H1 (cell line): ENCODE measurements at regions not wholly inside any gene's neighbourhood (a gene's known extent, or its start where the extent isn't known, plus 50 kb on each side); places are given as distances from the start of the nearest gene placed in this dataset.

Experiments
- CTCF ChIA-PET: fragments of 300-600 bp; sonication (Branson Sonifier 250); formaldehyde crosslinking; loops from one replicate; lab custom pipeline; 2021; ENCODE audit not compliant: partially characterized antibody; lab: Charles Lee
- POLR2A ChIA-PET: fragments of 300-600 bp; sonication (Branson Sonifier 250); formaldehyde crosslinking; loops from one replicate; lab custom pipeline; 2021; ENCODE audit warnings: inconsistent platforms; ENCODE audit not compliant: partially characterized antibody; lab: Charles Lee
- DNase-seq, 2 experiments: peaks; one replicate each; pipeline versions ENCODE4 v3.0.0 to v3.0.0-alpha.2; 2010 to 2022; ENCODE audit warnings: low spot score in 2 of 2, low read depth in 1 of 2, mixed read lengths in 1 of 2
- FAIRE-seq: peaks from 2 replicates; lab custom pipeline; 2011; peaks lifted over from hg19 to GRCh38; lab: Jason Lieb, UNC
- H2AFZ ChIP-seq: 2 replicates; pipeline ENCODE4 v1.8.1; 2012; ENCODE audit warnings: low read length, inconsistent platforms
- H2AK5ac ChIP-seq: 2 replicates; pipeline ENCODE4 v1.6.1; 2013; ENCODE audit warnings: low read depth, low read length
- H2BK120ac ChIP-seq: replicated peaks from 2 replicates; pipeline ENCODE3; 2013; ENCODE audit warnings: low read depth, low read length, inconsistent platforms
- H2BK12ac ChIP-seq: 2 replicates; pipeline ENCODE4 v1.6.1; 2013; ENCODE audit warnings: low read depth, low read length
- H2BK15ac ChIP-seq: 2 replicates; pipeline ENCODE4 v1.6.1; 2013; ENCODE audit warnings: low read length
- H2BK20ac ChIP-seq: 2 replicates; pipeline ENCODE4 v1.6.1; 2013; ENCODE audit warnings: low read length
- H2BK5ac ChIP-seq: 2 replicates; pipeline ENCODE4 v1.6.1; 2013; ENCODE audit warnings: low read depth, low read length
- H3K14ac ChIP-seq: 2 replicates; pipeline ENCODE4 v1.6.1; 2013; ENCODE audit warnings: inconsistent platforms; ENCODE audit not compliant: insufficient read length
- H3K18ac ChIP-seq: 2 replicates; pipeline ENCODE4 v1.6.1; 2013; ENCODE audit warnings: low read length; ENCODE audit errors: extremely low read depth
- H3K23ac ChIP-seq: 2 replicates; pipeline ENCODE4 v1.6.1; 2013; ENCODE audit warnings: inconsistent platforms; ENCODE audit not compliant: insufficient read length
- H3K23me2 ChIP-seq: 2 replicates; pipeline ENCODE4 v1.6.1; 2013; ENCODE audit warnings: low read depth, low read length
- H3K27ac ChIP-seq: 2 replicates; pipeline ENCODE4 v1.6.1; 2011; ENCODE audit warnings: low read depth, low read length, inconsistent platforms
- H3K27me3 ChIP-seq, 4 experiments: replicated peaks in 1 of 4; 1 replicate in 1 of 4; 2 replicates in 3 of 4; pipeline versions ENCODE4 v1.6.1 to v1.8.1; 2011 to 2013; ENCODE audit warnings: low read length in 3 of 4, mild to moderate bottlenecking in 3 of 4, inconsistent platforms in 2 of 4, mixed read lengths in 2 of 4, moderate library complexity in 1 of 4; ENCODE audit not compliant: control insufficient read depth in 3 of 4, insufficient read depth in 3 of 4; ENCODE audit errors: extremely low read depth in 1 of 4
- H3K36me3 ChIP-seq, 4 experiments: 2 replicates each; pipeline versions ENCODE4 v1.6.1 to v1.8.1; 2011 to 2013; ENCODE audit warnings: mild to moderate bottlenecking in 4 of 4, low read length in 3 of 4, moderate library complexity in 2 of 4, control low read depth in 1 of 4, inconsistent platforms in 1 of 4; ENCODE audit not compliant: insufficient read depth in 4 of 4, control insufficient read depth in 2 of 4
- H3K4ac ChIP-seq: replicated peaks from 2 replicates; pipeline ENCODE3; 2013; ENCODE audit warnings: low read length, low read depth, mixed read lengths, inconsistent platforms; ENCODE audit not compliant: insufficient read length
- H3K4me1 ChIP-seq, 4 experiments: replicated peaks in 1 of 4; 1 replicate in 1 of 4; 2 replicates in 3 of 4; pipeline versions ENCODE4 v1.6.1 to v1.8.1; 2011 to 2013; ENCODE audit warnings: low read length in 3 of 4, inconsistent platforms in 2 of 4, mixed read lengths in 1 of 4; ENCODE audit not compliant: insufficient read depth in 4 of 4, control insufficient read depth in 3 of 4
- H3K4me2 ChIP-seq, 2 experiments: 2 replicates each; pipeline versions ENCODE4 v1.6.1 to v1.8.1; 2011 to 2013; ENCODE audit warnings: low read depth in 2 of 2, low read length in 2 of 2, control low read depth in 1 of 2, inconsistent platforms in 1 of 2, mild to moderate bottlenecking in 1 of 2; ENCODE audit not compliant: insufficient read depth in 1 of 2
- H3K4me3 ChIP-seq, 4 experiments: fragments of 200-600, 300-600 bp in 1 of 4; sonication (generic), shearing (Covaris generic), sonication (Bioruptor Twin) in 1 of 4; 2 replicates each; pipeline versions ENCODE4 v1.5.1 to v1.8.1; 2011 to 2016; ENCODE audit warnings: low read length in 4 of 4, low read depth in 3 of 4, control low read depth in 2 of 4, inconsistent platforms in 2 of 4, mild to moderate bottlenecking in 2 of 4, mixed read lengths in 1 of 4, moderate library complexity in 1 of 4; ENCODE audit not compliant: insufficient read depth in 2 of 4; ENCODE audit errors: extremely low read depth in 1 of 4
- H3K56ac ChIP-seq: replicated peaks from 2 replicates; pipeline ENCODE3; 2013; ENCODE audit warnings: low read depth, mild to moderate bottlenecking, mixed read lengths, low read length, inconsistent platforms; ENCODE audit not compliant: insufficient read length
- H3K79me1 ChIP-seq: 2 replicates; pipeline ENCODE4 v1.6.1; 2013; ENCODE audit warnings: low read depth, low read length, control low read depth
- H3K79me2 ChIP-seq, 2 experiments: 2 replicates each; pipeline versions ENCODE4 v1.6.1 to v1.8.1; 2012 to 2013; ENCODE audit warnings: low read length in 2 of 2, mild to moderate bottlenecking in 2 of 2, inconsistent platforms in 1 of 2; ENCODE audit not compliant: insufficient read depth in 2 of 2, control insufficient read depth in 1 of 2
- H3K9ac ChIP-seq, 4 experiments: replicated peaks in 1 of 4; 1 replicate in 1 of 4; 2 replicates in 3 of 4; pipeline versions ENCODE4 v1.6.1 to v1.8.1; 2011 to 2013; ENCODE audit warnings: low read depth in 3 of 4, low read length in 3 of 4, control low read depth in 2 of 4, mild to moderate bottlenecking in 2 of 4, moderate library complexity in 2 of 4, inconsistent platforms in 1 of 4; ENCODE audit errors: extremely low read depth in 1 of 4
- H3K9me3 ChIP-seq, 2 experiments: 2 replicates each; pipeline versions ENCODE4 v1.6.1 to v1.8.1; 2012 to 2013; ENCODE audit warnings: mild to moderate bottlenecking in 2 of 2, moderate library complexity in 2 of 2, control low read depth in 1 of 2, inconsistent platforms in 1 of 2, low read depth in 1 of 2, low read length in 1 of 2, mixed read lengths in 1 of 2; ENCODE audit not compliant: insufficient read depth in 2 of 2
- H4K20me1 ChIP-seq, 2 experiments: replicated peaks in 1 of 2; 2 replicates each; pipeline versions ENCODE3 to v1.8.1; 2011 to 2013; ENCODE audit warnings: inconsistent platforms in 2 of 2, low read length in 2 of 2, mild to moderate bottlenecking in 1 of 2; ENCODE audit not compliant: insufficient read depth in 2 of 2, control insufficient read depth in 1 of 2
- H4K5ac ChIP-seq: 2 replicates; pipeline ENCODE4 v1.6.1; 2013; ENCODE audit warnings: low read length, low read depth, mixed read lengths, inconsistent platforms; ENCODE audit not compliant: insufficient read length
- H4K8ac ChIP-seq: 2 replicates; pipeline ENCODE4 v1.8.0; 2013; ENCODE audit warnings: mild to moderate bottlenecking, moderate library complexity, low read length, inconsistent platforms; ENCODE audit not compliant: insufficient read depth; ENCODE audit errors: extremely low read depth
- H4K91ac ChIP-seq: replicated peaks from 2 replicates; pipeline ENCODE3; 2013; ENCODE audit warnings: low read length, mixed read lengths, inconsistent platforms; ENCODE audit not compliant: insufficient read length
- ASH2L ChIP-seq: fragments of 200-600, 300-600 bp; sonication (generic); IDR thresholded peaks from one replicate; pipeline ENCODE4 v1.7.1; 2017; ENCODE audit warnings: low read length
- E2F6 ChIP-seq: IDR thresholded peaks from 2 replicates; pipeline ENCODE4 v1.6.1; 2012; ENCODE audit warnings: inconsistent platforms
- EP300 ChIP-seq, 2 experiments: IDR thresholded peaks; 1 replicate in 1 of 2; 2 replicates in 1 of 2; pipeline ENCODE4 v1.6.1; 2011 to 2012; ENCODE audit warnings: low read depth in 2 of 2, low read length in 2 of 2, mild to moderate bottlenecking in 2 of 2, borderline replicate concordance in 1 of 2, inconsistent platforms in 1 of 2, moderate library complexity in 1 of 2
- EZH2 ChIP-seq: fragments of 200-600 bp; sonication (generic); IDR thresholded peaks from 2 replicates; pipeline ENCODE4 v1.7.1; 2012; ENCODE audit warnings: low read depth, mild to moderate bottlenecking, moderate library complexity, low read length, inconsistent platforms; ENCODE audit not compliant: severe bottlenecking
- GABPA ChIP-seq: IDR thresholded peaks from 2 replicates; pipeline ENCODE4 v1.6.1; 2011; ENCODE audit warnings: mild to moderate bottlenecking, low read length, moderate library complexity, borderline replicate concordance; ENCODE audit not compliant: insufficient read depth
- KDM4A ChIP-seq: IDR thresholded peaks from one replicate; pipeline ENCODE4 v1.7.1; 2012; ENCODE audit warnings: low read depth, mild to moderate bottlenecking, moderate library complexity, low read length, inconsistent platforms; ENCODE audit not compliant: severe bottlenecking
- KDM5A ChIP-seq: fragments of 200-600 bp; IDR thresholded peaks from 2 replicates; pipeline ENCODE4 v1.7.1; 2012; ENCODE audit warnings: mild to moderate bottlenecking, low read length, inconsistent platforms, mixed read lengths
- RXRA ChIP-seq: IDR thresholded peaks from 2 replicates; pipeline ENCODE4 v1.6.1; 2011; ENCODE audit warnings: low read depth, mild to moderate bottlenecking, low read length, moderate library complexity; ENCODE audit not compliant: insufficient read depth
- SAP30 ChIP-seq: fragments of 300-600 bp; sonication (generic); IDR thresholded peaks from 2 replicates; pipeline ENCODE4 v1.7.1; 2012; ENCODE audit warnings: low read length, moderate library complexity, mild to moderate bottlenecking, inconsistent platforms; ENCODE audit not compliant: insufficient read depth, insufficient replicate concordance
- TBP ChIP-seq: IDR thresholded peaks from 2 replicates; pipeline ENCODE4 v1.6.1; 2011; ENCODE audit warnings: low read depth, low read length, improper control_type of control experiment
- WGBS, 2 experiments: shearing (Covaris generic) in 1 of 2; methylation state at CpG; one replicate each; pipeline versions ENCODE4 v1.1.6 to v1.1.7; 2013 to 2015; ENCODE audit warnings: low lambda C conversion rate in 2 of 2, mixed read lengths in 2 of 2, inconsistent platforms in 1 of 2, low coverage in 1 of 2, missing lambda C conversion rate in 1 of 2; ENCODE audit not compliant: insufficient replicate concordance in 2 of 2, insufficient coverage in 1 of 2, insufficient read length in 1 of 2; ENCODE audit errors: extremely low coverage in 1 of 2, missing lambda C conversion rate in 1 of 2; 5-methylcytosine and 5-hydroxymethylcytosine counted together

- no peaks in the 10 kb centered on the region for H3K27me3 ChIP-seq
- no peaks in the 10 kb centered on the region for H3K79me2 ChIP-seq
- H3K4me1 ChIP-seq: no peaks in the 10 kb centered on the region
- no peak overlapping the region; the same call in 1 of the 2 replicates for H4K8ac ChIP-seq
- H2BK20ac ChIP-seq: no peak overlapping the region
- H2BK120ac ChIP-seq: no peak overlapping the region
- no peak overlapping the region for H3K4ac ChIP-seq
- H4K91ac ChIP-seq: no peak overlapping the region
- H3K56ac ChIP-seq: no peak overlapping the region
- H2AK5ac ChIP-seq: no peak overlapping the region
- POLR2A ChIA-PET: no interaction called here
- no peaks in the 10 kb centered on the region for H4K20me1 ChIP-seq
- H3K4me3 ChIP-seq: no peak overlapping the region
- WGBS, 2 experiments: 92% methylated on average over 3 of the region's 3 CpGs; no CpG with 5 or more reads in 1 of the 2 experiments
- no peak overlapping the region for H3K4me2 ChIP-seq
- no peaks in the 10 kb centered on the region for H3K23me2 ChIP-seq
- no peaks in the 10 kb centered on the region for H3K79me1 ChIP-seq
- H3K9ac ChIP-seq: no peak overlapping the region
- no peak overlapping the region for H3K18ac ChIP-seq
- no peak overlapping the region for H3K23ac ChIP-seq
- H2BK12ac ChIP-seq: no peak overlapping the region
- H3K27ac ChIP-seq: no peak overlapping the region
- H3K36me3 ChIP-seq: no peaks in the 10 kb centered on the region
- H4K5ac ChIP-seq: no peak overlapping the region
- TF ChIP-seq GABPA: no peak
- TF ChIP-seq TBP: no peak
- TF ChIP-seq EZH2: no peak
- no peak for TF ChIP-seq KDM4A
- no peak for TF ChIP-seq EP300 (IDR thresholded peaks at IDR 0.05; ENCODE audit: borderline replicate concordance in 1 of 2, low read depth in 2 of 2, low read length in 2 of 2)
- no peak for TF ChIP-seq ASH2L
- no peak for TF ChIP-seq SAP30
- no peak for TF ChIP-seq RXRA
- no peak for TF ChIP-seq E2F6
- no peak for TF ChIP-seq KDM5A
- no peaks in the 10 kb centered on the region for H3K9me3 ChIP-seq
- no peak overlapping the region for H2AFZ ChIP-seq
- H2BK15ac ChIP-seq: no peak overlapping the region
- FAIRE-seq (no peak), DNase-seq (no peak)
- CTCF ChIA-PET: interaction anchor here (0.8 to 1.6 kb wide), 3 partner anchors 13 to 26 kb away, joined by 3 to 4 read pairs (median 3); no protein-coding TSS in a partner anchor
- no peak overlapping the region for H3K14ac ChIP-seq
- no peak overlapping the region for H2BK5ac ChIP-seq
Observed at GRCh38 chr6:156449569-156449968, 327.6 kb upstream of the ARID1B start.
